K562 (cell line): ENCODE measurements at regions not wholly inside any gene's neighbourhood (a gene's known extent, or its start where the extent isn't known, plus 50 kb on each side); places are given as distances from the start of the nearest gene placed in this dataset.

Experiments used
- ATAC-seq: fragments of 200-7000 bp; cut with Tn5 transposase; 3 replicates; pipeline ENCODE4 v1.9.1; 2020; ENCODE audit warnings: moderate library complexity
- BruUV-seq: library from RNA; stranded (reverse); fragments of 400-500 nt; replicated peaks from 2 replicates; lab custom pipeline; 2021; lab: Mats Ljungman, UMichigan
- CTCF ChIA-PET: fragments of 300-600 bp; formaldehyde crosslinking; extraction: SDS; loops from one replicate; lab custom pipeline; 2021; ENCODE audit warnings: low intra/inter-chr PET ratio; lab: Yijun Ruan, JAX
- POLR2A ChIA-PET: fragments of 300-600, 350-650 bp; sonication (Branson Sonifier 250); formaldehyde crosslinking; extraction: SDS; loops from one replicate; lab custom pipeline; 2021; ENCODE audit warnings: antibody characterized with exemption, inconsistent platforms; lab: Yijun Ruan, JAX
- DNase-seq, 4 experiments: peaks; one replicate each; pipeline versions ENCODE4 v3.0.0 to v3.0.0-alpha.2; 2011 to 2018; ENCODE audit warnings: low spot score in 3 of 4, mixed read lengths in 3 of 4; ENCODE audit errors: extremely low read depth in 1 of 4
- FAIRE-seq: peaks from 2 replicates; lab custom pipeline; 2011; peaks lifted over from hg19 to GRCh38; lab: Jason Lieb, UNC
- H2AFZ ChIP-seq: 2 replicates; pipeline ENCODE4 v1.6.0; 2011; ENCODE audit warnings: low read depth, low read length, control low read depth, inconsistent platforms
- H3K27ac ChIP-seq: fragments of 200-600 bp; 3 replicates; pipeline ENCODE4 v1.8.0; 2011; ENCODE audit warnings: low read depth, mild to moderate bottlenecking, control low read depth, inconsistent platforms, low read length, moderate library complexity, mixed read lengths; ENCODE audit errors: extremely low read depth
- H3K27me3 ChIP-seq, 2 experiments: fragments of 300-600 bp in 1 of 2; 2 replicates in 1 of 2; 3 replicates in 1 of 2; pipeline versions ENCODE4 v1.6.0 to v1.8.0; 2011; ENCODE audit warnings: inconsistent platforms in 2 of 2, low read length in 2 of 2, mild to moderate bottlenecking in 1 of 2, mixed read lengths in 1 of 2, moderate library complexity in 1 of 2; ENCODE audit not compliant: control insufficient read depth in 2 of 2, insufficient read depth in 2 of 2
- H3K36me3 ChIP-seq: fragments of 300-600 bp; 3 replicates; pipeline ENCODE4 v1.8.0; 2011; ENCODE audit warnings: mild to moderate bottlenecking, low read length, inconsistent platforms; ENCODE audit not compliant: control insufficient read depth, insufficient read depth
- H3K4me1 ChIP-seq, 2 experiments: fragments of 200-600 bp in 1 of 2; replicated peaks in 1 of 2; 2 replicates in 1 of 2; 3 replicates in 1 of 2; pipeline versions ENCODE4 v1.5.1 to v1.8.0; 2011; ENCODE audit warnings: inconsistent platforms in 2 of 2, low read length in 2 of 2, mild to moderate bottlenecking in 1 of 2, mixed read lengths in 1 of 2, moderate library complexity in 1 of 2; ENCODE audit not compliant: control insufficient read depth in 2 of 2, insufficient read depth in 2 of 2
- H3K4me2 ChIP-seq: 2 replicates; pipeline ENCODE4 v1.6.1; 2011; ENCODE audit warnings: low read length, control low read depth, inconsistent platforms, mixed read lengths; ENCODE audit not compliant: insufficient read depth
- H3K4me3 ChIP-seq: fragments of 200-600 bp; sonication (generic), shearing (Covaris generic); 2 replicates; pipeline ENCODE4 v1.5.1; 2016; ENCODE audit warnings: control low read depth, inconsistent platforms
- H3K79me2 ChIP-seq: fragments of 200-600 bp; 3 replicates; pipeline ENCODE4 v1.8.0; 2011; ENCODE audit warnings: low read length, inconsistent platforms; ENCODE audit not compliant: control insufficient read depth, insufficient read depth
- H3K9ac ChIP-seq, 2 experiments: 2 replicates each; pipeline versions ENCODE4 v1.6.0 to v1.6.1; 2011; ENCODE audit warnings: low read depth in 2 of 2, low read length in 2 of 2, control low read depth in 1 of 2, inconsistent platforms in 1 of 2, mild to moderate bottlenecking in 1 of 2, mixed read lengths in 1 of 2; ENCODE audit not compliant: insufficient read depth in 1 of 2
- H3K9me1 ChIP-seq: one replicate; pipeline ENCODE4 v1.6.0; 2011; ENCODE audit warnings: inconsistent platforms, mild to moderate bottlenecking, low read length, moderate library complexity; ENCODE audit not compliant: control insufficient read depth, insufficient read depth
- H3K9me3 ChIP-seq: replicated peaks from 2 replicates; pipeline ENCODE4 v1.5.1; 2011; ENCODE audit warnings: low read depth, low read length, inconsistent platforms; ENCODE audit not compliant: control insufficient read depth, insufficient read depth
- H4K20me1 ChIP-seq: replicated peaks from 2 replicates; pipeline ENCODE4 v1.6.1; 2011; ENCODE audit warnings: low read length, inconsistent platforms, mixed read lengths; ENCODE audit not compliant: control insufficient read depth, insufficient read depth
- BDP1 ChIP-seq: IDR thresholded peaks from 3 replicates; pipeline ENCODE4 v1.6.1; 2011; ENCODE audit not compliant: insufficient read length, insufficient read depth
- CC2D1A ChIP-seq: fragments of 450-650 bp; IDR thresholded peaks from 2 replicates; pipeline ENCODE4 v1.6.1; 2017; ENCODE audit warnings: mild to moderate bottlenecking
- CHCHD3 ChIP-seq: fragments of 250-450 bp; sonication (Bioruptor Pico); IDR thresholded peaks from 2 replicates; pipeline ENCODE4 v2.1.2; 2022; ENCODE audit warnings: mild to moderate bottlenecking
- MAZ ChIP-seq, 2 experiments: fragments of 450-650 bp in 1 of 2; sonication (generic) in 1 of 2; formaldehyde crosslinking; IDR thresholded peaks in 1 of 2; conservative IDR thresholded peaks in 1 of 2; 2 replicates each; pipeline versions ENCODE4 v1.4.0 to v1.5.0; 2020; ENCODE audit warnings: mild to moderate bottlenecking in 1 of 2, missing genetic modification reagents in 1 of 2
- RBM22 ChIP-seq: fragments of 200-400 bp; formaldehyde crosslinking; IDR thresholded peaks from 2 replicates; pipeline ENCODE4 v1.6.1; 2018; ENCODE audit warnings: low read length, low read depth; ENCODE audit not compliant: poor library complexity, severe bottlenecking
- SLC30A9 ChIP-seq: fragments of 250-450 bp; sonication (Bioruptor Pico); IDR thresholded peaks from 2 replicates; pipeline ENCODE4 v1.8.0; 2022; ENCODE audit warnings: mild to moderate bottlenecking, moderate library complexity
- SUPT5H ChIP-seq: fragments of 450-650 bp; IDR thresholded peaks from 2 replicates; pipeline ENCODE4 v1.6.1; 2016
- ZNF174 ChIP-seq: fragments of 250-450 bp; sonication (Bioruptor Pico); IDR thresholded peaks from 2 replicates; pipeline ENCODE4 v1.4.0; 2020; ENCODE audit warnings: mild to moderate bottlenecking
- ZNF212 ChIP-seq: fragments of 450-650 bp; formaldehyde crosslinking; IDR thresholded peaks from 2 replicates; pipeline ENCODE4 v1.4.0; 2020; ENCODE audit warnings: mild to moderate bottlenecking
- ZNF695 ChIP-seq: fragments of 450-650 bp; formaldehyde crosslinking; IDR thresholded peaks from 2 replicates; pipeline ENCODE4 v1.4.0; 2020; ENCODE audit warnings: mild to moderate bottlenecking, moderate library complexity
- WGBS: fragments of 100-300 bp; shearing (Covaris generic); methylation state at CpG from one replicate; pipeline ENCODE4 v1.1.6; 2016; ENCODE audit warnings: low coverage, mixed read lengths; ENCODE audit not compliant: insufficient coverage; ENCODE audit errors: missing lambda C conversion rate; 5-methylcytosine and 5-hydroxymethylcytosine counted together
- in situ Hi-C: fragments of 300-500 bp; cut with MboI; formaldehyde crosslinking; loops from 4 replicates; pipeline ENCODE4 v1.15.0; 2018; ENCODE audit warnings: inconsistent platforms, mixed read lengths
- intact Hi-C: fragments of 100-400 bp; cut with micrococcal nuclease; formaldehyde crosslinking; loops from 2 replicates; pipeline ENCODE4 v1.14.2; 2022
- TF ChIP-seq, protein P1 (sequence below), 2 experiments: fragments of 450-650 bp; formaldehyde crosslinking in 1 of 2; IDR thresholded peaks; 2 replicates each; pipeline versions ENCODE4 v1.4.0 to v1.6.1; 2014 to 2020; ENCODE audit warnings: mild to moderate bottlenecking in 2 of 2, borderline replicate concordance in 1 of 2, low read depth in 1 of 2
- TF ChIP-seq, protein P2 (sequence below), 2 experiments: fragments of 200-800 bp in 1 of 2; sonication (Bioruptor generic) in 1 of 2; sonication (generic) in 1 of 2; formaldehyde crosslinking in 1 of 2; IDR thresholded peaks in 1 of 2; conservative IDR thresholded peaks in 1 of 2; 2 replicates each; pipeline versions ENCODE4 v1.5.0 to v1.6.1; 2016 to 2020; ENCODE audit warnings: missing compliant biosample characterization in 1 of 2, missing genetic modification characterization in 1 of 2, missing genetic modification reagents in 1 of 2

DNA sequence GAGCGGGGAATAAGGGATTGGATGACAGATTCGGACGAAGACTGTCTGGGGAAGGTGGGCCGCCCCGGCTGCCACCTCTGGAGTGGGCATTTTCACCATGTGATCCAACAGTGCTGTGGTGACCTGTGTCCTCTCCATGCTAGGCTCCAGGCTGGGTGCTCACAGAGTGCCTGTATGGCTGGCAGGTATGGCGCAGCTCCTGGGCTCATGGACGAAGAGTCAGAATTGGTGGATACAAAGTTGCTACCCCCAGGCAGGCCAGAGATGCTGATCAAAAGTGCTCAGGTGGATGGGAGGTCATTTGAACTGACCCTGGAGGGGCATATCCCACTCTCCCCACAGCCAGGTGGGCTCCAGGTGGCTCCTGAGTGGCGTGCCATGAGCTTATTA is 111.3 kb upstream of the UQCRFS1 start (continued):
- TF ChIP-seq, protein P1, sequence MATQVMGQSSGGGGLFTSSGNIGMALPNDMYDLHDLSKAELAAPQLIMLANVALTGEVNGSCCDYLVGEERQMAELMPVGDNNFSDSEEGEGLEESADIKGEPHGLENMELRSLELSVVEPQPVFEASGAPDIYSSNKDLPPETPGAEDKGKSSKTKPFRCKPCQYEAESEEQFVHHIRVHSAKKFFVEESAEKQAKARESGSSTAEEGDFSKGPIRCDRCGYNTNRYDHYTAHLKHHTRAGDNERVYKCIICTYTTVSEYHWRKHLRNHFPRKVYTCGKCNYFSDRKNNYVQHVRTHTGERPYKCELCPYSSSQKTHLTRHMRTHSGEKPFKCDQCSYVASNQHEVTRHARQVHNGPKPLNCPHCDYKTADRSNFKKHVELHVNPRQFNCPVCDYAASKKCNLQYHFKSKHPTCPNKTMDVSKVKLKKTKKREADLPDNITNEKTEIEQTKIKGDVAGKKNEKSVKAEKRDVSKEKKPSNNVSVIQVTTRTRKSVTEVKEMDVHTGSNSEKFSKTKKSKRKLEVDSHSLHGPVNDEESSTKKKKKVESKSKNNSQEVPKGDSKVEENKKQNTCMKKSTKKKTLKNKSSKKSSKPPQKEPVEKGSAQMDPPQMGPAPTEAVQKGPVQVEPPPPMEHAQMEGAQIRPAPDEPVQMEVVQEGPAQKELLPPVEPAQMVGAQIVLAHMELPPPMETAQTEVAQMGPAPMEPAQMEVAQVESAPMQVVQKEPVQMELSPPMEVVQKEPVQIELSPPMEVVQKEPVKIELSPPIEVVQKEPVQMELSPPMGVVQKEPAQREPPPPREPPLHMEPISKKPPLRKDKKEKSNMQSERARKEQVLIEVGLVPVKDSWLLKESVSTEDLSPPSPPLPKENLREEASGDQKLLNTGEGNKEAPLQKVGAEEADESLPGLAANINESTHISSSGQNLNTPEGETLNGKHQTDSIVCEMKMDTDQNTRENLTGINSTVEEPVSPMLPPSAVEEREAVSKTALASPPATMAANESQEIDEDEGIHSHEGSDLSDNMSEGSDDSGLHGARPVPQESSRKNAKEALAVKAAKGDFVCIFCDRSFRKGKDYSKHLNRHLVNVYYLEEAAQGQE (IDR thresholded peaks at IDR 0.05; ENCODE audit: borderline replicate concordance), result no peak
- TF ChIP-seq, protein P1 (CRISPR knock-in tag; IDR thresholded peaks at IDR 0.05; ENCODE audit: low read depth), result no peak
- TF ChIP-seq CHCHD3 (CRISPR knock-in tag), result no peak

DNA sequence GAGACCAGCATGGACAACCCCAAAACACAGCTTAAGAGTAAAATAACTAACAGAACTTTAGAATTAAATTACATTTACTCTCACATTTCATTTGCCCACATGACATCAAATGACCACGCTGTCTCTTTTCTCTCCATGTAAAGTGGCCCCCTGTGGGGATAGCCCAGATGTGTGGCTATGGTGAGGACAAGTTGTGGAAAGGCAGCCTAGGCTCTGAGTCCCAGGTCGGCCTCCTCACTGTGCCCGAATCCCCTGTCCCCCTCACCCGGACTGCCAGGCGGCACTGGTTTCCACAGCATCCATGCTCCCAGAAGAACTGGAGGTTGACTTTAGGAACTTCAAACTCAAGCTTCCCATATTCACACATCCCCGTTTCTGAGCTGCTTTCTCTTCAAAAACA is 111.8 kb upstream of the UQCRFS1 start:
- Histone ChIP-seq H4K20me1 (no peaks in the 10 kb centered on the region; the same call in 1 of the 2 replicates), H3K9ac (no peak overlapping the region), H3K9me1 (no peaks in the 10 kb centered on the region)
- no TSS peak for BruUV-seq
- ATAC-seq, result no peak
- no peak for TF ChIP-seq CC2D1A
- TF ChIP-seq MAZ (CRISPR knock-in tag; conservative IDR thresholded peaks at IDR 0.05 in 1 of 2, IDR thresholded peaks at IDR 0.05 in 1 of 2), result no peak
- TF ChIP-seq SLC30A9 (CRISPR knock-in tag), result no peak
- TF ChIP-seq ZNF174 (CRISPR knock-in tag), result no peak
- TF ChIP-seq, protein P2, sequence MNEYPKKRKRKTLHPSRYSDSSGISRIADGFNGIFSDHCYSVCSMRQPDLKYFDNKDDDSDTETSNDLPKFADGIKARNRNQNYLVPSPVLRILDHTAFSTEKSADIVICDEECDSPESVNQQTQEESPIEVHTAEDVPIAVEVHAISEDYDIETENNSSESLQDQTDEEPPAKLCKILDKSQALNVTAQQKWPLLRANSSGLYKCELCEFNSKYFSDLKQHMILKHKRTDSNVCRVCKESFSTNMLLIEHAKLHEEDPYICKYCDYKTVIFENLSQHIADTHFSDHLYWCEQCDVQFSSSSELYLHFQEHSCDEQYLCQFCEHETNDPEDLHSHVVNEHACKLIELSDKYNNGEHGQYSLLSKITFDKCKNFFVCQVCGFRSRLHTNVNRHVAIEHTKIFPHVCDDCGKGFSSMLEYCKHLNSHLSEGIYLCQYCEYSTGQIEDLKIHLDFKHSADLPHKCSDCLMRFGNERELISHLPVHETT (CRISPR knock-in tag; conservative IDR thresholded peaks at IDR 0.05 in 1 of 2, IDR thresholded peaks at IDR 0.05 in 1 of 2), result no peak
- no peak for TF ChIP-seq ZNF212 (CRISPR knock-in tag)
- no peak for TF ChIP-seq ZNF695 (CRISPR knock-in tag)
- no peak for TF ChIP-seq RBM22
- no peak for TF ChIP-seq BDP1
- TF ChIP-seq SUPT5H, result no peak
- TF ChIP-seq, all 486 proteins: peak for 0
- H3K4me3 ChIP-seq, result no peak overlapping the region
- ChIA-PET CTCF (no interaction called here), POLR2A (interaction anchor here (0.7 to 1.0 kb wide), 3 partner anchors 9 to 152 kb away, joined by 3 read pairs; no protein-coding TSS in a partner anchor)
- FAIRE-seq, result no peak
- no peak overlapping the region for H3K4me2 ChIP-seq
- no peaks in the 10 kb centered on the region for H3K36me3 ChIP-seq
- no peaks in the 10 kb centered on the region for H3K9me3 ChIP-seq
- H2AFZ ChIP-seq, result no peak overlapping the region
- in situ Hi-C loops (no loop called here), intact Hi-C loops (no loop called here)
- no peaks in the 10 kb centered on the region for H3K79me2 ChIP-seq
- H3K27me3 ChIP-seq, result peaks cover 5 to 18% of the 10 kb centered on the region in 2 experiments; a peak in 3 of 5 replicates
- 2% methylated on average over 6 of the region's 6 CpGs for WGBS
- no peaks in the 10 kb centered on the region for H3K4me1 ChIP-seq
- DNase-seq, result no peak
- H3K27ac ChIP-seq, result no peak overlapping the region
